Kidney (tissue), 13 donors: ENCODE measurements at regions not wholly inside any gene's neighbourhood (a gene's known extent, or its start where the extent isn't known, plus 50 kb on each side); places are given as distances from the start of the nearest gene placed in this dataset.

Experiments
- DNase-seq, 5 donors: peaks; one replicate each; pipeline ENCODE4 v3.0.0-alpha.2; 2013 to 2020
- FAIRE-seq: peaks from 2 replicates; lab custom pipeline; 2012; peaks lifted over from hg19 to GRCh38; lab: Jason Lieb, UNC
- H3K27ac ChIP-seq, 2 donors: one replicate each; pipeline ENCODE4 v1.7.0; 2013; ENCODE audit warnings: low read depth in 2 of 2, low read length in 2 of 2, inconsistent platforms in 1 of 2
- H3K27me3 ChIP-seq: one replicate; pipeline ENCODE4 v1.7.1; 2013; ENCODE audit warnings: low read length, inconsistent platforms; ENCODE audit not compliant: control insufficient read depth, insufficient read depth
- H3K36me3 ChIP-seq, 3 donors: one replicate each; pipeline versions ENCODE4 v1.7.0 to v1.7.1; 2013; ENCODE audit warnings: low read length in 3 of 3, control low read depth in 1 of 3, inconsistent platforms in 1 of 3; ENCODE audit not compliant: insufficient read depth in 3 of 3, control insufficient read depth in 2 of 3
- H3K4me1 ChIP-seq, 3 donors: one replicate each; pipeline versions ENCODE4 v1.7.0 to v1.7.1; 2013; ENCODE audit warnings: low read length in 3 of 3, inconsistent platforms in 1 of 3, low read depth in 1 of 3; ENCODE audit not compliant: control insufficient read depth in 2 of 3, insufficient read depth in 2 of 3
- H3K4me3 ChIP-seq, 3 donors: one replicate each; pipeline versions ENCODE4 v1.7.0 to v1.8.1; 2013; ENCODE audit warnings: low read length in 3 of 3, control low read depth in 1 of 3, inconsistent platforms in 1 of 3
- H3K9ac ChIP-seq, 3 donors: one replicate each; pipeline versions ENCODE4 v1.7.0 to v1.7.1; 2013; ENCODE audit warnings: low read length in 3 of 3, control low read depth in 1 of 3, inconsistent platforms in 1 of 3
- H3K9me3 ChIP-seq, 3 donors: one replicate each; pipeline versions ENCODE4 v1.7.0 to v1.7.1; 2013; ENCODE audit warnings: low read length in 3 of 3, control low read depth in 1 of 3, inconsistent platforms in 1 of 3; ENCODE audit not compliant: control insufficient read depth in 2 of 3, insufficient read depth in 1 of 3
- intact Hi-C: fragments of 100-400 bp; cut with DNase I; formaldehyde crosslinking; loops from one replicate; pipeline ENCODE4 v1.11.1; 2022
- TF ChIP-seq, protein P1 (sequence below): IDR thresholded peaks from 3 replicates; pipeline ENCODE4 v1.5.1; 2012; ENCODE audit warnings: mild to moderate bottlenecking, moderate library complexity, borderline replicate concordance; ENCODE audit not compliant: insufficient read depth; ENCODE audit errors: extremely low read depth
- donor health status: control.
- donor health status: control.
- donor health status: control.
- donor health status: control.
- donor health status: control.
- donor health status: DM: yes; HTN: yes; CAD: no.
- donor health status: Normal renal cell carcinoma (clear cell type).

DNA sequence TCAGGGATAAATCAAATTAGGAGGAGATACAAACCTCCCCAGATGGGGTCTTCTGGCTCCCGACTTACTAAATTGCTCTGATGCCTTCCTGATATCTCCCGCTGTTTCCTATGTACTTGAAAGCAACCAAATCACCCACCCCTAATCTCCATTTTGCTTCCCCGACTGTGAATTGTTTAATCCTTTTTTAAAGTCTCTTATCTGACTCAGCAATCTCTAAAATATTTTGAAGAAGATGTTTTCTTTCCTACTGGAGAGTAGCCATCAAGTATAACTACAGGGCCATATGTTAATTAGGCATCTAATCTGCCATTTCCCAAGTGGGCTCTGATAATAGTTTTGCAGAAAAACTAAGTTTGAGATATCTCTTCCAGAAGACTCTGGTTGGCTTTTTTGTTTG, 365.2 kb upstream of the MAF start:
- no peak for DNase-seq
- H3K27ac ChIP-seq: no peak overlapping the region
- H3K4me3 ChIP-seq: no peak overlapping the region
- H3K4me1 ChIP-seq: no peaks in the 10 kb centered on the region
- no peaks in the 10 kb centered on the region for H3K9me3 ChIP-seq
- TF ChIP-seq, protein P1, sequence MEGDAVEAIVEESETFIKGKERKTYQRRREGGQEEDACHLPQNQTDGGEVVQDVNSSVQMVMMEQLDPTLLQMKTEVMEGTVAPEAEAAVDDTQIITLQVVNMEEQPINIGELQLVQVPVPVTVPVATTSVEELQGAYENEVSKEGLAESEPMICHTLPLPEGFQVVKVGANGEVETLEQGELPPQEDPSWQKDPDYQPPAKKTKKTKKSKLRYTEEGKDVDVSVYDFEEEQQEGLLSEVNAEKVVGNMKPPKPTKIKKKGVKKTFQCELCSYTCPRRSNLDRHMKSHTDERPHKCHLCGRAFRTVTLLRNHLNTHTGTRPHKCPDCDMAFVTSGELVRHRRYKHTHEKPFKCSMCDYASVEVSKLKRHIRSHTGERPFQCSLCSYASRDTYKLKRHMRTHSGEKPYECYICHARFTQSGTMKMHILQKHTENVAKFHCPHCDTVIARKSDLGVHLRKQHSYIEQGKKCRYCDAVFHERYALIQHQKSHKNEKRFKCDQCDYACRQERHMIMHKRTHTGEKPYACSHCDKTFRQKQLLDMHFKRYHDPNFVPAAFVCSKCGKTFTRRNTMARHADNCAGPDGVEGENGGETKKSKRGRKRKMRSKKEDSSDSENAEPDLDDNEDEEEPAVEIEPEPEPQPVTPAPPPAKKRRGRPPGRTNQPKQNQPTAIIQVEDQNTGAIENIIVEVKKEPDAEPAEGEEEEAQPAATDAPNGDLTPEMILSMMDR: no peak
- H3K9ac ChIP-seq: no peak overlapping the region
- no peaks in the 10 kb centered on the region for H3K36me3 ChIP-seq
- intact Hi-C loops: no loop called here
- H3K27me3 ChIP-seq: no peaks in the 10 kb centered on the region
- FAIRE-seq: no peak

GRCh38 chr16:79964104-79964503, 363.6 kb upstream of the MAF start:
- Histone ChIP-seq H3K9me3 (no peaks in the 10 kb centered on the region), H3K4me3 (no peak overlapping the region), H3K9ac (no peak overlapping the region), H3K4me1 (no peaks in the 10 kb centered on the region), H3K27me3 (no peaks in the 10 kb centered on the region), H3K36me3 (no peaks in the 10 kb centered on the region), H3K27ac (no peak overlapping the region)
- FAIRE-seq: no peak
- intact Hi-C loops: no loop called here
- TF ChIP-seq, protein P1: no peak
- no peak for DNase-seq

DNA sequence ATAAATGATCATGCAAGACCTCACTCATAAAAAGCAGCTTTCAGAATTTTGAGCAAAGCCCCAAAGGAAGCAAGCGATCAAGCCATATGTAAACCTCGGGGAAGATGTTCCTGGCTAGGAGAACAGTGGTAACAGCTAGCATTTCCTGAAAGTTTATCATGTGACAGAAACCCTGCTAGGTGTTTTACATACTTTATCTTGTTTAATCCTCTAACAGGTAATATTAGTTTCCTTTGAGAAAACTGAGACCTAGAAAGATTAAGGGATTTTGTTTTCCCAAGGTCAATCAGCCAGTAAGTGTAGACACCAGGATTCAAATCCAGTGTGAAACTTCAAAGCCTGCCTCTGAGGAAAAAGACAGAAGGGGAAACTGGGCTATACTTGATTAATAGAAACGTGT, 362.4 kb upstream of the MAF start:
- Histone ChIP-seq H3K4me1 (no peaks in the 10 kb centered on the region), H3K27ac (no peak overlapping the region), H3K4me3 (no peak overlapping the region), H3K27me3 (no peaks in the 10 kb centered on the region), H3K36me3 (no peaks in the 10 kb centered on the region), H3K9me3 (no peaks in the 10 kb centered on the region), H3K9ac (no peak overlapping the region)
- DNase-seq (no peak), FAIRE-seq (no peak)
- intact Hi-C loops: no loop called here
- TF ChIP-seq, protein P1: no peak

DNA sequence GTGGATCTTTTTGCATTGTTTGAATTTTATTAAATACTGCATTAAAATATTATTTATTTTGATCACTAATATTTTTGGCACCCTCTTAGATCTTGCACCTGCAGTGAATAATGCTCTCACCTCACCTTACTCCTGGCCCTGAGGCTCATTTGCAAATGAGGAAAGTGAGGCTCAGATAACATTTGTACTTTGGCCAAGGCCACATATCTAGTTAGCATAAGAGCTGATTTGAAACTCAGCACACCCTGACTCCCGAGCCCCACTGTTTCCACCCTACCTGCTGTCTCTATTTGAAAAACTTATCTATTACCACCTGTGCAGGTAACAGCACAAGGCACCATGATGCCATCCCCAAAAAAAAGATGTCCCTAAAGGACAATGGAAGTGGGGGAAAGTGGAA, 358.7 kb upstream of the MAF start:
- Histone ChIP-seq H3K9me3 (no peaks in the 10 kb centered on the region), H3K27me3 (no peaks in the 10 kb centered on the region), H3K27ac (no peak overlapping the region), H3K4me3 (no peak overlapping the region), H3K4me1 (no peaks in the 10 kb centered on the region), H3K9ac (no peak overlapping the region), H3K36me3 (no peaks in the 10 kb centered on the region)
- TF ChIP-seq, protein P1: no peak
- no peak for FAIRE-seq
- no peak for DNase-seq
- intact Hi-C loops: no loop called here
